Stimulated activated CD4-positive, alpha-beta T cell treated with anti-CD3 and anti-CD28 coated beads, Interleukin-2, amount 100 ng/mL, for 48 hours (primary cell): ENCODE measurements at regions not wholly inside any gene's neighbourhood (a gene's known extent, or its start where the extent isn't known, plus 50 kb on each side); places are given as distances from the start of the nearest gene placed in this dataset.
"Not testable (repeated sequence)": the region's sequence is repeated elsewhere in the genome, so short reads cannot be mapped to it uniquely, and the experiment has no call there.

Experiments used
- DNase-seq, 2 donors: peaks; one replicate each; pipeline ENCODE4 v3.0.0-alpha.2; 2020

GRCh38 chr13:83825676-83826075 lies 56.6 kb downstream of the SLITRK1 start:
- DNase-seq, result no peak

GRCh38 chr13:83824560-83824959 lies 57.7 kb downstream of the SLITRK1 start:
- no peak for DNase-seq

GRCh38 chr13:83824120-83824519 lies 58.2 kb downstream of the SLITRK1 start:
- no peak for DNase-seq

- no peak for DNase-seq
Measured at GRCh38 chr13:83819611-83820010, 62.7 kb downstream of the SLITRK1 start.

- no peak for DNase-seq
Measured at GRCh38 chr13:83819156-83819555, 63.1 kb downstream of the SLITRK1 start.

- DNase-seq, result no peak
Measured at GRCh38 chr13:83816081-83816480, 66.2 kb downstream of the SLITRK1 start.

GRCh38 chr13:83815598-83815997 lies 66.7 kb downstream of the SLITRK1 start:
- DNase-seq, result no peak

- DNase-seq, result no peak
Measured at GRCh38 chr13:83810136-83810535, 72.1 kb downstream of the SLITRK1 start.

- no peak for DNase-seq
Measured at GRCh38 chr13:83804356-83804962, 77.8 kb downstream of the SLITRK1 start.

GRCh38 chr13:83798731-83799130 lies 83.5 kb downstream of the SLITRK1 start:
- DNase-seq, result no peak

- DNase-seq, result no peak
Measured at GRCh38 chr13:83796364-83796763, 85.9 kb downstream of the SLITRK1 start.

- DNase-seq, result no peak
Measured at GRCh38 chr13:83794583-83794982, 87.7 kb downstream of the SLITRK1 start.

GRCh38 chr13:83780227-83780626 lies 102.0 kb downstream of the SLITRK1 start:
- DNase-seq, result no peak

- no peak for DNase-seq
Measured at GRCh38 chr13:83773961-83774360, 108.3 kb downstream of the SLITRK1 start.

GRCh38 chr13:83765796-83766195 lies 116.5 kb downstream of the SLITRK1 start:
- no peak for DNase-seq

GRCh38 chr13:83761631-83762030 lies 120.6 kb downstream of the SLITRK1 start:
- no peak for DNase-seq

GRCh38 chr13:83755210-83755609 lies 127.1 kb downstream of the SLITRK1 start:
- not testable (repeated sequence) for DNase-seq

- DNase-seq, result no peak
Measured at GRCh38 chr13:83753912-83754624, 128.2 kb downstream of the SLITRK1 start.

GRCh38 chr13:83752141-83752540 lies 130.1 kb downstream of the SLITRK1 start:
- no peak for DNase-seq

- no peak for DNase-seq
Measured at GRCh38 chr13:83740622-83741021, 141.7 kb downstream of the SLITRK1 start.

GRCh38 chr13:83738407-83738806 lies 143.9 kb downstream of the SLITRK1 start:
- DNase-seq, result no peak

- no peak for DNase-seq
Measured at GRCh38 chr13:83733293-83733692, 149.0 kb downstream of the SLITRK1 start.

- no peak for DNase-seq
Measured at GRCh38 chr13:83732755-83733154, 149.5 kb downstream of the SLITRK1 start.

GRCh38 chr13:83731113-83731512 lies 151.2 kb downstream of the SLITRK1 start:
- no peak for DNase-seq

GRCh38 chr13:83730674-83731073 lies 151.6 kb downstream of the SLITRK1 start:
- no peak for DNase-seq
